ENCODE measurements at regions not wholly inside any gene's neighbourhood (a gene's known extent, or its start where the extent isn't known, plus 50 kb on each side); places are given as distances from the start of the nearest gene placed in this dataset.

GRCh38 chr12:90207799-90208198 lies 499.2 kb upstream of the ATP2B1 start:
- ATAC-seq (no peak), DNase-seq (no peak)
- H3K36me3 ChIP-seq = no peaks in the 10 kb centered on the region
- intact Hi-C loops (cut with DNase I) = no loop called here
- no peak overlapping the region for H3K27ac ChIP-seq
- no peak overlapping the region for H3K4me3 ChIP-seq
- no peaks in the 10 kb centered on the region for H3K4me1 ChIP-seq
- H3K27me3 ChIP-seq (ENCODE audit: low read depth) = no peaks in the 10 kb centered on the region
- no peak for TF ChIP-seq CTCF (IDR thresholded peaks at IDR 0.05)
- H3K9me3 ChIP-seq = no peaks in the 10 kb centered on the region

DNA sequence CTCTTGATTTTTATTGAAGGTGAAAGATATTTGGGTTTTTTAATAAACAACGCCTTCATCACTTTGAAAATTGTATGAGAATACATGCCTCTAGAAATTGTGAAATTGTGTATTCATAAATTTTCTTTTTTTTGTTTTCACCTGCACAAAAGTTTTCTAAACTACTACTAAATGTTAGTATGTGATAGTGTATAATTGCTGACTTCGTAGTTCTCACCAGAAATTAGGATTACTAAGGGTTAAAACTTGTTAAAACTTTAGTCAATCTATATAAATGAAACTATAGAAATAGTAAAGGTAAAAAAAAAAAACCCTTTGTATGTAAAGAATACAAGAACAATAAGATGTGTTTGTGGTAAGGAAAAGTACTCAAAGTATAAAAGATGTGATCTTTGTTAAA lies 496.5 kb upstream of the ATP2B1 start:
- no peak for DNase-seq
- Histone ChIP-seq H3K4me3 (no peak overlapping the region), H3K4me1 (no peaks in the 10 kb centered on the region), H3K27ac (no peak overlapping the region), H3K36me3 (no peaks in the 10 kb centered on the region), H3K9me3 (no peaks in the 10 kb centered on the region), H3K27me3 (ENCODE audit: low read depth) (no peaks in the 10 kb centered on the region)
- TF ChIP-seq CTCF (IDR thresholded peaks at IDR 0.05) = no peak
- ATAC-seq = no peak
- intact Hi-C loops (cut with DNase I) = no loop called here

- intact Hi-C loops (cut with DNase I) = no loop called here
- TF ChIP-seq CTCF (IDR thresholded peaks at IDR 0.05) = no peak
- H3K4me3 ChIP-seq = no peak overlapping the region
- ATAC-seq = no peak
- H3K9me3 ChIP-seq = no peaks in the 10 kb centered on the region
- no peaks in the 10 kb centered on the region for H3K27me3 ChIP-seq (ENCODE audit: low read depth)
- no peaks in the 10 kb centered on the region for H3K36me3 ChIP-seq
- DNase-seq = no peak
- no peak overlapping the region for H3K27ac ChIP-seq
- H3K4me1 ChIP-seq = no peaks in the 10 kb centered on the region
These were observed 494.9 kb upstream of the ATP2B1 start for GRCh38 chr12:90203556-90203955.

- DNase-seq (no peak), ATAC-seq (no peak)
- no peaks in the 10 kb centered on the region for H3K36me3 ChIP-seq
- intact Hi-C loops (cut with DNase I) = no loop called here
- no peak overlapping the region for H3K27ac ChIP-seq
- no peaks in the 10 kb centered on the region for H3K4me1 ChIP-seq
- no peaks in the 10 kb centered on the region for H3K9me3 ChIP-seq
- no peak overlapping the region for H3K4me3 ChIP-seq
- no peak for TF ChIP-seq CTCF (IDR thresholded peaks at IDR 0.05)
- no peaks in the 10 kb centered on the region for H3K27me3 ChIP-seq (ENCODE audit: low read depth)
These were observed 490.4 kb upstream of the ATP2B1 start for GRCh38 chr12:90199006-90199405.

DNA sequence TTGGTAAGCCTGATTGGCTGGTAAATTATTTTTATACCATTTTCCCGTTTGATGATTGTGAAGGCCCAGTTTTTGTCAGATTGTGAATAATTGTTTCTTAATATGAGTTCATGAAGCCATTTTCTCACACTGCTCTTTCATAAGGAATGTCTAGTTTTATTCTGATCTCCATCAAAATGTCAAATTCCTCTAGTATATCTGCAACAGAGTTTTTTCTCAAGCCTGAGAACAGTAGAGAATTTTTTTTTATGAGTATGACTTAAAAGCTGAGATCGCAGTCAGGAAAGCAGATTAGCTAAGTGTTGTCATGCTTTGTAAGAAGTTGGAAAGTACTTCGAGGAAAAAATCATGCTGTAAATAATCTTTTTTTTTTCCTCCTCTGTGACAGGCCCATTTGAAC lies 484.9 kb upstream of the ATP2B1 start:
- Histone ChIP-seq H3K27ac (no peak overlapping the region), H3K4me3 (no peak overlapping the region), H3K4me1 (no peaks in the 10 kb centered on the region), H3K9me3 (no peaks in the 10 kb centered on the region), H3K27me3 (ENCODE audit: low read depth) (no peaks in the 10 kb centered on the region), H3K36me3 (no peaks in the 10 kb centered on the region)
- ATAC-seq (no peak), DNase-seq (no peak)
- TF ChIP-seq CTCF (IDR thresholded peaks at IDR 0.05) = no peak
- intact Hi-C loops (cut with DNase I) = no loop called here

DNA sequence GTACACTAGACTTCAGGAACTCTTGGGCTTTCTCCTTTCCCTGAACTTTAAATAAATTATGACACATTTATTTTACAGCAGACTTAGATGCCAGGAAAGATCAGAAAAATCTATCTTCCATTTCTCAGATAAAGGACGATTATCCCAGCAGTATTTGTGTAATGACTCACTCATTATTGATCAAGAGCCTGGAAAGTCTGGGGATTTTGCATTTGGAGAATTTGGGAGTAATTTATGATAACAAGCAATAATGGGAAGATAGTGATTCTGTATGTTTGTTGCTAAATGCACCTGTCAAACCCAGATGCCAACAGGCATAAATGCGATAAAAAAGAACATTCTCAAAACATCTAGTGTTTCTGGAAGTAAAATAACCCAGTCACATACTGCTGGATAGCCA lies 480.2 kb upstream of the ATP2B1 start:
- no peak overlapping the region for H3K27ac ChIP-seq
- H3K27me3 ChIP-seq (ENCODE audit: low read depth) = no peaks in the 10 kb centered on the region
- no peaks in the 10 kb centered on the region for H3K4me1 ChIP-seq
- ATAC-seq = no peak
- H3K9me3 ChIP-seq = peaks cover under 1% of the 10 kb centered on the region
- intact Hi-C loops (cut with DNase I) = no loop called here
- TF ChIP-seq CTCF (IDR thresholded peaks at IDR 0.05) = no peak
- DNase-seq = no peak
- no peak overlapping the region for H3K4me3 ChIP-seq
- H3K36me3 ChIP-seq = no peaks in the 10 kb centered on the region
